ENCODE measurements at regions not wholly inside any gene's neighbourhood (a gene's known extent, or its start where the extent isn't known, plus 50 kb on each side); places are given as distances from the start of the nearest gene placed in this dataset.

GRCh38 chr5:98105681-98106080 is 667.8 kb upstream of the RGMB start:
- in situ Hi-C loops (cut with HindIII; ENCODE audit: low sequenced_read_pairs) = no loop called here
- TF ChIP-seq, protein P1, sequence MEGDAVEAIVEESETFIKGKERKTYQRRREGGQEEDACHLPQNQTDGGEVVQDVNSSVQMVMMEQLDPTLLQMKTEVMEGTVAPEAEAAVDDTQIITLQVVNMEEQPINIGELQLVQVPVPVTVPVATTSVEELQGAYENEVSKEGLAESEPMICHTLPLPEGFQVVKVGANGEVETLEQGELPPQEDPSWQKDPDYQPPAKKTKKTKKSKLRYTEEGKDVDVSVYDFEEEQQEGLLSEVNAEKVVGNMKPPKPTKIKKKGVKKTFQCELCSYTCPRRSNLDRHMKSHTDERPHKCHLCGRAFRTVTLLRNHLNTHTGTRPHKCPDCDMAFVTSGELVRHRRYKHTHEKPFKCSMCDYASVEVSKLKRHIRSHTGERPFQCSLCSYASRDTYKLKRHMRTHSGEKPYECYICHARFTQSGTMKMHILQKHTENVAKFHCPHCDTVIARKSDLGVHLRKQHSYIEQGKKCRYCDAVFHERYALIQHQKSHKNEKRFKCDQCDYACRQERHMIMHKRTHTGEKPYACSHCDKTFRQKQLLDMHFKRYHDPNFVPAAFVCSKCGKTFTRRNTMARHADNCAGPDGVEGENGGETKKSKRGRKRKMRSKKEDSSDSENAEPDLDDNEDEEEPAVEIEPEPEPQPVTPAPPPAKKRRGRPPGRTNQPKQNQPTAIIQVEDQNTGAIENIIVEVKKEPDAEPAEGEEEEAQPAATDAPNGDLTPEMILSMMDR (IDR thresholded peaks at IDR 0.05; ENCODE audit: low read depth, low read length, missing control alignments) = no peak
- no peak for DNase-seq (ENCODE audit: low read depth)
- no peak overlapping the region for H3K4me3 ChIP-seq (ENCODE audit: low read depth, low read length)

DNA sequence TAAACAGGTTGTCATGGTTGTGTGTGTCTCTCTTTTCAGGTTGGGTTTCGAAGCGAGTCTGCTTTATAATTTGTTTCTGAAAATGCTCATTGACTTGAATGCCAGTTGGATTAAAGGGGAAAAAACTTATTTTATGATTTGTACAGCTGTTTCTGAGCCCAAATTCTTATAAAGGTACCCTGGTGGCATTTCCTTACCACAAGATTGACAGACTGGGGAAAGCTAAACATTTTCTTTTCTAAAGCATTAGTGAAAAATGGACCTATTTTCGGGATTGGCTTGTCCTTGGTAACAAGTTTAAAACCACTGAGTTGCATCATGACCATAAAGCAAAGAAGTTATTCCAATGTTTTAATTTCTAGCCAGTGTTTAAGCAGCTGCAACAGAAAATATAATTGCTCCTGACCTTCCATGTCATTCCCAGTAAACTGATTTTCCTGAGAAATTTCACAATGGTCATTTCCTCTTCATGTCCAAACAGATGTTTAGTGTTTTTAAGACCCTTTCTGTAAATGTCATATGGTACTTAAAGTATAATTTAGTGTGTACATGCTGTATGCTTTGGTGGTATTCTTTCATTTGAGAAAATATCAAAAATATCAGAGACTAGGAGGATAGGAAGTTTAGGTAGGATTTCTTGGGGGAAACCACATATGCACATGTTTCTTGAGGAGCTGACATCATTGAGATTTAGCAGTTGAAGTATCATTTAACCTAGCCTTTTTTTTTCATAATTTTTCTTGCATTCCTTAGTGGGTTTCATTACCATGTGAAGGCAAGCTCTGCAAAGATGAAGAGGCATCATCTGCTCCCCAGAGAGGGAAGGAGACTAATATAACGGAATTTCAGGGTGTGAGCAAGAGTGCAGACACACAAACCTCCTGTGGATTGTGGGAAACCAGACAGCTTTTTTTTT is 667.1 kb upstream of the RGMB start:
- DNase-seq (ENCODE audit: low read depth) = no peak
- no peak overlapping the region for H3K4me3 ChIP-seq (ENCODE audit: low read depth, low read length)
- in situ Hi-C loops (cut with HindIII; ENCODE audit: low sequenced_read_pairs) = no loop called here
- TF ChIP-seq, protein P1 (IDR thresholded peaks at IDR 0.05; ENCODE audit: low read depth, low read length, missing control alignments) = no peak

GRCh38 chr5:98108497-98108896 is 665.0 kb upstream of the RGMB start:
- TF ChIP-seq, protein P1 (IDR thresholded peaks at IDR 0.05; ENCODE audit: low read depth, low read length, missing control alignments) = no peak
- in situ Hi-C loops (cut with HindIII; ENCODE audit: low sequenced_read_pairs) = no loop called here
- DNase-seq (ENCODE audit: low read depth) = no peak
- H3K4me3 ChIP-seq (ENCODE audit: low read depth, low read length) = no peak overlapping the region

DNA sequence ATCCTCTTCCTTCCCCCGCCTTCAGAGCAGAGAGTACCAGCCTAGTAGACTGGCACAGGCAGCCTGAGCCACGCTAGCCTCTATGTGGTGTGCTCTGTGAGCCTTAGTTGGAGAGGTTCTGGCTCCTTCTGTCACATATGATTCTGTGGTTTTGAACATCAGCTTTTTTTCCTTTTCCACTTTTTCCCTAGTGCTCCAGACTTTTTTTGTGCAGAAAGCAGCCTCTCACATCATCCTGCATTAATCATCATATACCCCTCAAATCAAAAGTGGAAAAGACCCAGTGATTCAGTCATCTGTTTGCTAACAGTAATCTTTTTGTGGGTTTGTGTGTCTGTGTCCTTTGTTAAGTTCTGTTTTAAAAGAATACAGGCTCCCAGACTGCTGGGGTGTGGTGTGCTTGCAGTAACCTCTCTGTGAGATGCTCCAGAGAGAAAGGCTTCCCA is 663.9 kb upstream of the RGMB start:
- no peak overlapping the region for H3K4me3 ChIP-seq (ENCODE audit: low read depth, low read length)
- TF ChIP-seq, protein P1 (IDR thresholded peaks at IDR 0.05; ENCODE audit: low read depth, low read length, missing control alignments) = no peak
- in situ Hi-C loops (cut with HindIII; ENCODE audit: low sequenced_read_pairs) = no loop called here
- DNase-seq (ENCODE audit: low read depth) = peak; percentile 11

DNA sequence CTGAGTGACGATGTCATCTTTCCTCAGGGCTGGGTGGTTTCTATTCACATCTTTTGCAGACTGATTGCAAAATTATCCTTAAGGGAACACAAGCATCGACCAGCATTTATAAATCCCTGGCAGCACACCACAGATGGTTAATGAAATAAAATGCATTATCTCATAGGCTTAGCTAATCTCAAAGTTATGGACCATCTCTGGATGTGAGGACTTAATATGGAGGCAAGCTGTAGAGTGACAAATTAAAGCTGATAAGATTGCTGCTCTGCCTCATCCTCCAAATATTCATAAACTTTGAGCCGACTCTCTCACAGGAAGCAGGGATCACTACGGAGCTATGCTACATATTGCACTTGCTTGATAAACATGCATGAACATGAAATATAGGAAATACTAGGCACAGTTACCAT is 663.2 kb upstream of the RGMB start:
- TF ChIP-seq, protein P1 (IDR thresholded peaks at IDR 0.05; ENCODE audit: low read depth, low read length, missing control alignments) = no peak
- H3K4me3 ChIP-seq (ENCODE audit: low read depth, low read length) = no peak overlapping the region
- DNase-seq (ENCODE audit: low read depth) = no peak
- in situ Hi-C loops (cut with HindIII; ENCODE audit: low sequenced_read_pairs) = no loop called here

DNA sequence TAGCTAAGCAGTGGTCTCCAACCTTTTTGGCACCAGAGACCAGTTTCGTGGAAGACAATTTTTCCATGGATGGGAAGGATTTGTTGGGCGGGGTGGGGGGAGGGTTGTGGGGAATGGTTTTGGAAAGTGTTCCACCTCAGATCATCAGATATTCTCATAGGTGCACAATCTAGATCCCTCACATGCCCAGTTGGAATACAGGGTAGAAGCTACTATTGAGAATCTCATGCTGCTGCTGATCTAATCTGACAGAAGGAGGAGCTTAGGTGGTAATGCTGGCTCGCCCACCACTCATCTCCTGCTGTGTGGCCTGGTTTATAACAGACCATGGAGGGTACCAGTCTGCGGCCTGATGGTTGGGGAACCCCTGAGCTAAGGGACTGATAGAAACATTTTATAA is 662.7 kb upstream of the RGMB start:
- no peak for DNase-seq (ENCODE audit: low read depth)
- TF ChIP-seq, protein P1 (IDR thresholded peaks at IDR 0.05; ENCODE audit: low read depth, low read length, missing control alignments) = no peak
- in situ Hi-C loops (cut with HindIII; ENCODE audit: low sequenced_read_pairs) = no loop called here
- no peak overlapping the region for H3K4me3 ChIP-seq (ENCODE audit: low read depth, low read length)

Measured in astrocyte of the cerebellum (primary cell).